HFFc6 (cell line): ENCODE measurements at regions not wholly inside any gene's neighbourhood (a gene's known extent, or its start where the extent isn't known, plus 50 kb on each side); places are given as distances from the start of the nearest gene placed in this dataset.
"Not testable (repeated sequence)": the region's sequence is repeated elsewhere in the genome, so short reads cannot be mapped to it uniquely, and the experiment has no call there.

Experiments used
- DNase-seq: peaks from one replicate; pipeline ENCODE4 v3.0.0-alpha.2; 2018
- H3K27ac Mint-ChIP-seq: 2 replicates; pipeline ENCODE4 v1.8.0; 2020; ENCODE audit warnings: mild to moderate bottlenecking, mixed read lengths
- H3K27me3 Mint-ChIP-seq: 2 replicates; pipeline ENCODE4 v1.8.0; 2021; ENCODE audit warnings: mild to moderate bottlenecking, moderate library complexity, mixed read lengths; ENCODE audit not compliant: insufficient read depth
- H3K36me3 Mint-ChIP-seq: 2 replicates; pipeline ENCODE4 v1.8.0; 2021; ENCODE audit warnings: low read depth, mixed read lengths
- H3K4me1 Mint-ChIP-seq: 2 replicates; pipeline ENCODE4 v1.8.0; 2020; ENCODE audit warnings: low read depth, mixed read lengths
- H3K4me3 Mint-ChIP-seq: 2 replicates; pipeline ENCODE4 v1.8.0; 2020; ENCODE audit warnings: mild to moderate bottlenecking, moderate library complexity, mixed read lengths
- H3K9me3 Mint-ChIP-seq: 2 replicates; pipeline ENCODE4 v1.8.0; 2020; ENCODE audit warnings: mild to moderate bottlenecking, mixed read lengths
- CTCF ChIP-seq: fragments of 200-600 bp; sonication (generic); IDR thresholded peaks from 2 replicates; pipeline ENCODE4 v1.5.0; 2021; ENCODE audit warnings: antibody characterized with exemption, mild to moderate bottlenecking

- no peaks in the 10 kb centered on the region for H3K4me1 Mint-ChIP-seq
- no peak overlapping the region for H3K27ac Mint-ChIP-seq
- H3K36me3 Mint-ChIP-seq: no peaks in the 10 kb centered on the region
- no peak for TF ChIP-seq CTCF
- DNase-seq: no peak
- no peaks in the 10 kb centered on the region; the same call in none of the 2 replicates for H3K27me3 Mint-ChIP-seq
- peaks cover 9% of the 10 kb centered on the region; the same call in 1 of the 2 replicates for H3K9me3 Mint-ChIP-seq
- H3K4me3 Mint-ChIP-seq: no peak overlapping the region
Observed at GRCh38 chr11:101786421-101786820, 128.4 kb upstream of the CEP126 start.

- peaks cover 47% of the 10 kb centered on the region for H3K9me3 Mint-ChIP-seq
- H3K4me1 Mint-ChIP-seq, H3K27ac Mint-ChIP-seq, H3K27me3 Mint-ChIP-seq, DNase-seq, H3K4me3 Mint-ChIP-seq: not testable (repeated sequence)
- H3K36me3 Mint-ChIP-seq: peaks cover 13% of the 10 kb centered on the region; the same call in 1 of the 2 replicates
Observed at GRCh38 chr11:101779167-101779566, 135.6 kb upstream of the CEP126 start.

GRCh38 chr11:101777476-101777875, 137.3 kb upstream of the CEP126 start:
- DNase-seq: no peak
- H3K27me3 Mint-ChIP-seq: no peaks in the 10 kb centered on the region

GRCh38 chr11:101775033-101775432, 139.8 kb upstream of the CEP126 start:
- Mint-ChIP-seq H3K36me3 (peaks cover 10% of the 10 kb centered on the region; the same call in 1 of the 2 replicates), H3K27ac (no peak overlapping the region), H3K9me3 (peaks cover 31% of the 10 kb centered on the region), H3K27me3 (no peaks in the 10 kb centered on the region), H3K4me3 (no peak overlapping the region), H3K4me1 (no peaks in the 10 kb centered on the region)
- no peak for DNase-seq
- no peak for TF ChIP-seq CTCF

More at GRCh38 chr11:101777476-101777875, 137.3 kb upstream of the CEP126 start:
- Mint-ChIP-seq H3K9me3 (peaks cover 42% of the 10 kb centered on the region), H3K36me3 (peaks cover 13% of the 10 kb centered on the region; the same call in 1 of the 2 replicates), H3K4me1 (no peaks in the 10 kb centered on the region), H3K27ac (no peak overlapping the region), H3K4me3 (no peak overlapping the region)
- TF ChIP-seq CTCF: no peak

GRCh38 chr11:101770648-101771047, 144.2 kb upstream of the CEP126 start:
- no peaks in the 10 kb centered on the region for H3K27me3 Mint-ChIP-seq
- H3K27ac Mint-ChIP-seq: no peak overlapping the region
- no peak for DNase-seq
- H3K4me3 Mint-ChIP-seq: no peak overlapping the region
- no peaks in the 10 kb centered on the region for H3K4me1 Mint-ChIP-seq
- H3K9me3 Mint-ChIP-seq: peaks cover 11% of the 10 kb centered on the region; the same call in 1 of the 2 replicates
- TF ChIP-seq CTCF: no peak
- no peaks in the 10 kb centered on the region for H3K36me3 Mint-ChIP-seq

GRCh38 chr11:101765932-101766331, 148.9 kb upstream of the CEP126 start:
- TF ChIP-seq CTCF: no peak
- H3K36me3 Mint-ChIP-seq: no peaks in the 10 kb centered on the region
- H3K4me3 Mint-ChIP-seq: no peak overlapping the region
- no peak for DNase-seq
- H3K9me3 Mint-ChIP-seq: peaks cover 11% of the 10 kb centered on the region; the same call in 1 of the 2 replicates
- no peak overlapping the region for H3K27ac Mint-ChIP-seq
- no peaks in the 10 kb centered on the region for H3K4me1 Mint-ChIP-seq
- H3K27me3 Mint-ChIP-seq: peaks cover 2% of the 10 kb centered on the region; the same call in 1 of the 2 replicates
